NCI-H345 (cell line): ENCODE measurements at regions not wholly inside any gene's neighbourhood (a gene's known extent, or its start where the extent isn't known, plus 50 kb on each side); places are given as distances from the start of the nearest gene placed in this dataset.
"Not testable (repeated sequence)": the region's sequence is repeated elsewhere in the genome, so short reads cannot be mapped to it uniquely, and the experiment has no call there.

Source experiments
- DNase-seq: peaks from one replicate; lab custom pipeline; 2025; lab: John Stamatoyannopoulos, UW

- DNase-seq, result no peak
These were observed 311.8 kb downstream of the PLPP3 start for GRCh38 chr1:56267611-56268010.

GRCh38 chr1:56266359-56266758 is 313.0 kb downstream of the PLPP3 start:
- no peak for DNase-seq

DNA sequence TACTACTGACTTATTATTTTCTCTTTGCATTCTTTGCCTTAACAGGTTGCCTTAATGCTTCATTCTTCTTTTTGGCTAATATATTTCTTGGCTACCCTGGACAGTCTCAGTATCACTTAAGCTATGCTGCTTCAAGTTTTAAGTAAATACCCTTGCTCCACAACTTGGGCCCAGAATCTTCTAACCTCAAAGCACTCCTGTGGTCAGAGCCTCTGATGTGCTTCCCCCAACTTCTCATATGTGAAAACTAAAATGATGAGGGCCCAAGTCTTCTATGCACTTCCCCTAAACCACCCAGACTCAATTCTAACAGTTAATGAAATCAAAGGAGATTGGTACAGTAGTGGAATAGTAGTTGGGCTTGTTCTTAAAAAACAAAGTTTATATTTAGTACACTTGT is 314.1 kb downstream of the PLPP3 start:
- DNase-seq, result no peak

- DNase-seq, result no peak
These were observed 315.5 kb downstream of the PLPP3 start for GRCh38 chr1:56263908-56264307.

- DNase-seq, result peak; percentile 83
These were observed 321.0 kb downstream of the PLPP3 start for GRCh38 chr1:56258371-56258770.

DNA sequence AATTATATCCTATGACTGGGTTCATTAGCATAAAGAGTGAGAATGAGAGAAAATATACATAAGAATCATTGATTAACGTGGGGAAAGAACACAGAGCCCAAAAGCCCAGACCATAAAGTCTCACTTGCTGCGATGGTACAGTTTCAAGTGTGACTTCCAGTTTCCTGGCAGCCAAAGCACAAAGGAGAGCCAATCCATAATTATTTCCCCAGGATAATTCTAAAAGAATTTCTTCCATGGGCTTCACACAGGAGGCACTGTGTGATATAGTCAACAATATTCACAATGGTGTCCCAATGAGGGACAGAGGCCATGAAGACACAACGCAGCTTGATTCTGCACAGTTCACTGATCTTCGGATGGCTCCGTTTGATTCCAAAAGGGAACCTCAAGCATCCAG is 321.6 kb downstream of the PLPP3 start:
- DNase-seq, result no peak

- DNase-seq, result no peak
These were observed 323.0 kb downstream of the PLPP3 start for GRCh38 chr1:56256153-56257000.

DNA sequence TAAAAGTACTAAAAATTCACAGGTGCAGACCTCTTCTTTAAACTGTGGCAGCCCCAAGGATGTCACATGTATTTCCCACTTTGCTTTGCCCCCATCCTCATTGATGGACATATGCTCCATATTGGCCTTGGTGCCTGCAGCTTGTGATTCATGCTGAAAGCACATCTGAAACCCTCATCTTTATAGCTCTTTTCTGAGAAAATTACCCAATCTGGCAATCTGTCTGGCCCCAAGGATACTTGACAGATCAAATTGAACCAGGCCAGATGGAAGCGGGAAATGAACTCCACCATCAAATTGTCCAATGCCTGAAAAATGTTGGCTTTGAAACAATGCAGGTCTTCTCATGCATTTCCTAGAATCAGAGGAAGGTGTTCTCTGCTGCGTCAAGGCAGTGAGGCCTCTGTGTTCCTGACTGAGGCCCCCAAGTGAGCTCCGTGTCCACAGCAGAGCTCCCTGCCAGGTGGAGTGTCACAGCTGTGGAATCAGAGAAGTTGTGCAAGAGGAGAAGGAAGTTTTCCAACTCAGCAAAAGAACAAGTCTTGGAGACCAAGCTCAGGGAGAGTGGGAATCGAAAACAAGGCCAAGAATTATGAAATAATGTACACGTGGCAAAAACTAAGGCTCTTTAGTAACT is 323.7 kb downstream of the PLPP3 start:
- no peak for DNase-seq

DNA sequence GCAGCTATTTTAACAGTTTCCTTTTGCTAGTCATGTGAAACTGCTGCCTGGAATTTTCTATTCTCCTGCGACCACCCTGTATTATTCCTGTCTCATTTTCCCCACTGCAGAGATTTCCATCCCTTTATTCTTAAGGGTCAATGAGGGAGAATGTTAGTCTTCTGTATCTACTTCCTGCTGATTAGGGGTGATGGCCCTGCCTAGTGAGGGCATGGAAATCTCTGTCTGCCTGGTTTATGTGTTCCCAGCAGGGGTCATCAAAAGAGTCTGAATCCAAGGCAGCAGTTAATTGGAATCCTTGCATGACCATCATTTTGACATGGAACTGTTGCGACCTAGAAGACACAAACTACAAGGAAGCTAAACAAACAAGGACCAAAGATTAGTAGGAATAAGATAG is 325.2 kb downstream of the PLPP3 start:
- no peak for DNase-seq

DNA sequence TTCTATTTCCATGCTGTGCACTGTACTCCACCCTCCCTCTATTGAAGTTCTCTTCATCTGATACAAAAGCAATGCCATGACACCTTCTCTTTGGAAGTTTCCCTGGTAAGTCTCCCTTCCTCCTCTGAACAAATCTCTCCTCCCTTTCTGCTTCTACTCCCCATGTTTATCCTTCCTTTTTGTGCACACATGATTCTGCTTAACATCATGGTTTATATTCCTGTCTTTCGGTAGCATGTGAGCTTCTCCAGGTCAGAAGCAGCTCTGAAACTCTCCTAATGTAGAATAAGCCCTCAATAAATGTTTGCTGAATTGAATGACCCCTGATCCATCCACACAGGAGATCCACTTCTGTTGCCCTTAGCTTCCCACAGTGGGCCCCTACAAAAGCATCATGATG is 328.6 kb downstream of the PLPP3 start:
- DNase-seq, result no peak

DNA sequence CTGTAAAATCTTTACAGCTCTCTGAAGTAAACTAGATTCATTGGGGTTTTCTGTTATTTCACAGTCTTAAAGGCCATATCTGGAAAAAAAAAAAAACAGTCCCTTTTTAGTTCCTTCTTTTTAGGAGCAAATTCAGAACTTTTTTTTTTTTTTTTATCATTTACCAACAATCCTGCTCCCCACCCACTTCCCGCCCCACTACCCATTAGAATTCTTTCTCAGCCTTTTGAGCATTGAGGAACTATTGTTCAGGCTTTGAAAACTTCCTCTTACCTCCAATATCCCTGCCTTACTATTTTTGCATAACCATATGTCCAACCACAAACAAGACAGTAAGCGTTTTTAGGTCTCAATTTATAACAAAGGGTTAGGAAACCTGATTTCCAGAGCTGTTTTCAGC is 330.1 kb downstream of the PLPP3 start:
- DNase-seq, result no peak

DNA sequence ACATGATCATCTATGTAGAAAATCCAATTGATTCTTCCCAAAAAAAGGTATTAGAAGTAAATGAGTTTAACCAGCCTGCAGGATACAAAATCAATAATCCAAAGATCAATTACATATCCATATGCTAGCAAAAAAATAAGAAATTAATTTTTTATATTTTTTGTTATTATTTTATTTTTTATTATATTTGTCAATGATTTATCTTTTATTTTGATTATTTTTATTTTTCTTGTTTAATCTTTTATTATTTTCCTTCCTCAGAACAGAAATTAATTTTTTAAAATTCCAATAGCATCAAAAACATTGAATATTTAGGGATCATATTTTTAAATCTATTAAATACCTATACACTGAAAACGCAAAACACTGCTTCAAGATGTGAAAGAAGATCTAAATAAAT is 331.2 kb downstream of the PLPP3 start:
- no peak for DNase-seq

GRCh38 chr1:56246726-56247125 is 332.6 kb downstream of the PLPP3 start:
- DNase-seq, result not testable (repeated sequence)

GRCh38 chr1:56240400-56240799 is 339.0 kb downstream of the PLPP3 start:
- DNase-seq, result no peak

GRCh38 chr1:56237491-56238064 is 341.8 kb downstream of the PLPP3 start:
- no peak for DNase-seq

- DNase-seq, result no peak
These were observed 342.7 kb downstream of the PLPP3 start for GRCh38 chr1:56236688-56237087.

GRCh38 chr1:56235909-56236510 is 343.4 kb downstream of the PLPP3 start:
- no peak for DNase-seq

- no peak for DNase-seq
These were observed 350.2 kb downstream of the PLPP3 start for GRCh38 chr1:56229186-56229585.

DNA sequence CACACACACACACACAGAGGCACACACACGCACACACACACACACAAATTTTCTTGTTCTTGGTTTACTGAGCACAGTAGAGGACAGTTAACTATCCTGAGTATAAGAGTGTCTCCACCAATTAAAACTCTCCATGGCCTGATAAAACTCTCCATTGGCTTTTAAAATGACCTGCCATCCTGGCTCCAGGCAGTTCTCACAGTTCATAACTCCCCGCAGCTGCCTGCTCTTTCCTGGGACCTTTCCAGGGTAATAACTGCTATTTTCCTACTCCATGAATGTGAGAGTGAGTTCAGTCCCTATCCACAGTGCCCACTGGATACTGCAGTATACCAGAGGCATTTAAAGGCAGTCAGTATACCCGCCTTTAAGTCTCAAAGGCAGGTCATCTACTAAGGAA is 351.5 kb downstream of the PLPP3 start:
- DNase-seq, result no peak

DNA sequence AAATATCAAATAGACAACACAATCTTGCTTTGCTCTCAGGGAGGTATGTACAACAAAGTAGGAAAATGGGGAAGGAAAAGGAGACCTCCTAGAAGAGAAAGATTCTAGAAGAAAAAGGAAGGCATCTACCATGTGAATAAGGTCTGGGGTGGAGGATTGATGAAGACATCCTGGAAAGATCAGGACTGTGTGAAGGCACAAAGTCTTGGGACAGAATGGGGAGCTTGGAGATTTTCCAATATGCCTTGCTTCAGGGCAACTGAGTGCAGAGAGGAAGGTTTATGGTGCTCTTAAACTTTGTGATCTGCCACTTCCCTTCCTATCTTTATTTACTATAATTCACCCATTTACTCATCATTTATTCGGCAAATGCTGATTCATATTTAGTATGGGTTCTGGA is 352.0 kb downstream of the PLPP3 start:
- no peak for DNase-seq

- DNase-seq, result no peak
These were observed 353.2 kb downstream of the PLPP3 start for GRCh38 chr1:56225964-56226815.

- no peak for DNase-seq
These were observed 355.4 kb downstream of the PLPP3 start for GRCh38 chr1:56223968-56224367.
